Neural progenitor cell (in vitro differentiated cells): ENCODE measurements at regions not wholly inside any gene's neighbourhood (a gene's known extent, or its start where the extent isn't known, plus 50 kb on each side); places are given as distances from the start of the nearest gene placed in this dataset. TPM values are rescaled to one million over a fixed set of nuclear protein-coding genes. Genes with fewer than 3 reads are reported as not detected.

Source experiments
- DNase-seq: peaks from one replicate; pipeline ENCODE4 v3.0.0-alpha.2; 2016; ENCODE audit warnings: low spot score
- H2AFZ ChIP-seq: fragments of 200-600 bp; sonication (generic); replicated peaks from 2 replicates; pipeline ENCODE4 v1.6.1; 2016; ENCODE audit warnings: antibody characterized with exemption
- H3F3A ChIP-seq: fragments of 200-600 bp; sonication (generic); 2 replicates; pipeline ENCODE4 v1.6.1; 2016; ENCODE audit warnings: antibody characterized with exemption, low read depth
- H3K27ac ChIP-seq: fragments of 200-600 bp; sonication (generic); 2 replicates; pipeline ENCODE4 v1.5.1; 2016; ENCODE audit warnings: mild to moderate bottlenecking
- H3K27me3 ChIP-seq: fragments of 200-600 bp; sonication (generic); 2 replicates; pipeline ENCODE4 v1.6.1; 2016; ENCODE audit warnings: mild to moderate bottlenecking, moderate library complexity
- H3K36me3 ChIP-seq: fragments of 200-600 bp; sonication (generic); 2 replicates; pipeline ENCODE4 v1.5.1; 2016
- H3K4me1 ChIP-seq: fragments of 200-600 bp; sonication (generic); 2 replicates; pipeline ENCODE4 v1.6.1; 2016; ENCODE audit warnings: mixed run types
- H3K4me2 ChIP-seq: fragments of 200-600 bp; sonication (generic); 2 replicates; pipeline ENCODE4 v1.6.1; 2016
- H3K4me3 ChIP-seq: fragments of 200-600 bp; sonication (generic); 2 replicates; pipeline ENCODE4 v1.5.1; 2016
- H3K79me2 ChIP-seq: fragments of 200-600 bp; sonication (generic); 2 replicates; pipeline ENCODE4 v1.6.1; 2016; ENCODE audit warnings: low read depth
- H3K9ac ChIP-seq: fragments of 200-600 bp; sonication (generic); 2 replicates; pipeline ENCODE4 v1.6.1; 2016
- H3K9me3 ChIP-seq: fragments of 200-600 bp; sonication (generic); 2 replicates; pipeline ENCODE4 v1.5.1; 2016; ENCODE audit warnings: low read depth
- H4K20me1 ChIP-seq: fragments of 200-600 bp; sonication (generic); 2 replicates; pipeline ENCODE4 v1.6.1; 2016; ENCODE audit warnings: low read depth
- H3K27ac Mint-ChIP-seq: 3 replicates; pipeline ENCODE4 v1.8.0; 2021; ENCODE audit warnings: mixed read lengths
- H3K27me3 Mint-ChIP-seq: 2 replicates; pipeline ENCODE4 v1.8.0; 2022; ENCODE audit warnings: low read depth, mild to moderate bottlenecking, inconsistent platforms, moderate library complexity, mixed read lengths; ENCODE audit not compliant: insufficient read depth
- H3K36me3 Mint-ChIP-seq: 3 replicates; pipeline ENCODE4 v1.8.0; 2021; ENCODE audit warnings: mixed read lengths
- H3K4me1 Mint-ChIP-seq: 3 replicates; pipeline ENCODE4 v1.8.0; 2021; ENCODE audit warnings: mixed read lengths
- H3K4me3 Mint-ChIP-seq: 3 replicates; pipeline ENCODE4 v1.8.0; 2021; ENCODE audit warnings: mild to moderate bottlenecking, moderate library complexity, mixed read lengths
- H3K9me3 Mint-ChIP-seq: 3 replicates; pipeline ENCODE4 v1.8.0; 2020; ENCODE audit warnings: mixed read lengths
- EZH2 ChIP-seq: fragments of 200-600 bp; sonication (generic); IDR thresholded peaks from 2 replicates; pipeline ENCODE4 v1.6.1; 2017; ENCODE audit warnings: antibody characterized with exemption, mild to moderate bottlenecking, moderate library complexity
- EZH2phosphoT487 ChIP-seq: fragments of 200-600 bp; sonication (generic); IDR thresholded peaks from 2 replicates; pipeline ENCODE4 v1.6.1; 2017; ENCODE audit warnings: antibody characterized with exemption
- small RNA-seq: library from RNA; depleted of rRNA; stranded (forward); fragments of <200 nt; gene quantifications from one replicate; pipeline ENCODE3, GENCODE V24; 2015
- TF ChIP-seq, protein P1 (sequence below): fragments of 200-600 bp; sonication (generic); IDR thresholded peaks from 2 replicates; pipeline ENCODE4 v1.5.1; 2017; ENCODE audit warnings: antibody characterized with exemption, mild to moderate bottlenecking

DNA sequence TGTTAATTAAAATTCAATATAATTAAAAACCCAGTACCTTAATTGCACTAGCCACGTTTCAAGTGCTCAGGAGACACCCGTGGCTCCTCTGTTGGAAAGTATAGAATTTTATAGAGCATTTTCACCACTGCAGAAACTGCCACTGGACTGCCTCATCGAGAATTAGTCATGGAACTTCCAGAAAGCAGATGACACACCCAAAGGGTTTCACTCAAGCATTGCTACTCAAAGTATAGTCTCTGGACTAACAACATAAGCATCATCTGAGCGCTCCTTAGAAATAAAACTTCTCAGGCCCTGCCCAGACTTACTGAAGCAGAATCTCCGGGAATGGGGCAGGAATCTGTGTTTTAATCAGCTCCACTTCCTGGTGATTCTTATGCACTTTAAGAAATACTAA, 63.5 kb upstream of the GPR139 start:
- no peaks in the 10 kb centered on the region for H3K79me2 ChIP-seq
- no peaks in the 10 kb centered on the region for H3K27me3 ChIP-seq
- no peaks in the 10 kb centered on the region for H3K4me1 ChIP-seq
- Mint-ChIP-seq H3K36me3 (no peaks in the 10 kb centered on the region), H3K27me3 (no peaks in the 10 kb centered on the region), H3K9me3 (no peaks in the 10 kb centered on the region), H3K27ac (no peak overlapping the region), H3K4me3 (no peak overlapping the region), H3K4me1 (peaks cover 3% of the 10 kb centered on the region)
- H3K4me2 ChIP-seq, result no peak overlapping the region
- no peaks in the 10 kb centered on the region for H3F3A ChIP-seq
- TF ChIP-seq EZH2phosphoT487, result no peak
- no peak overlapping the region for H3K27ac ChIP-seq
- no peaks in the 10 kb centered on the region for H3K36me3 ChIP-seq
- no peak overlapping the region for H3K9ac ChIP-seq
- no peak for DNase-seq
- H3K9me3 ChIP-seq, result no peaks in the 10 kb centered on the region
- no peaks in the 10 kb centered on the region for H4K20me1 ChIP-seq
- no peak overlapping the region for H3K4me3 ChIP-seq
- no peak overlapping the region for H2AFZ ChIP-seq

DNA sequence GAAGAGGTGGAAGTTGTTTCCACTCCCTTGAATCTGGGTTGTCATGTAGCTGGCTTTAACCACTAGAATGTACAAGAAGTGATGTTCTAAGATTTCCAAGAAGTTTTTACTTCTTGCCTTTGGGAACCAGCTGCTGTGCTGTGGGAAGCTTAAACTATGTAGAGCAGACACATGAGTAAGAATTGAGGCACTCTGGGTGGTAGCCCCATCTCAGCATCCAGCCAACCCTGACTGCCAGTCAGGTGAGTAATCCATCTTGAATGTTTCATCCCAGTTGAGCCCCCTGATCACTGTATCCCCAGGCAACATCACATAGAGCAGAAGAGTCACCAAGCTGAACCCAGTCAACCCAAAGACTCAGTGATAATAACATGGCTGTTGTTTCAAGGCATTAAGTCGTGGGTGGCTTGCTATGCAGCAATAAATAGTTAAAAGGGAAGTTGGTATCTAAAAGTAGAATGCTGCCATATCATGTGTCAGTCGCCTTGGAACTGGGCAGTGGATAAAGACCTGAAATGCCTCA, 62.8 kb upstream of the GPR139 start:
- Histone ChIP-seq H3K36me3 (no peaks in the 10 kb centered on the region), H3K9me3 (no peaks in the 10 kb centered on the region), H3K27ac (no peak overlapping the region), H3K79me2 (no peaks in the 10 kb centered on the region), H2AFZ (no peak overlapping the region), H3K4me3 (no peak overlapping the region), H3F3A (no peaks in the 10 kb centered on the region), H3K9ac (no peak overlapping the region), H3K27me3 (no peaks in the 10 kb centered on the region), H3K4me2 (no peak overlapping the region), H3K4me1 (no peaks in the 10 kb centered on the region), H4K20me1 (no peaks in the 10 kb centered on the region)
- H3K4me1 Mint-ChIP-seq, result no peaks in the 10 kb centered on the region
- TF ChIP-seq, protein P1, sequence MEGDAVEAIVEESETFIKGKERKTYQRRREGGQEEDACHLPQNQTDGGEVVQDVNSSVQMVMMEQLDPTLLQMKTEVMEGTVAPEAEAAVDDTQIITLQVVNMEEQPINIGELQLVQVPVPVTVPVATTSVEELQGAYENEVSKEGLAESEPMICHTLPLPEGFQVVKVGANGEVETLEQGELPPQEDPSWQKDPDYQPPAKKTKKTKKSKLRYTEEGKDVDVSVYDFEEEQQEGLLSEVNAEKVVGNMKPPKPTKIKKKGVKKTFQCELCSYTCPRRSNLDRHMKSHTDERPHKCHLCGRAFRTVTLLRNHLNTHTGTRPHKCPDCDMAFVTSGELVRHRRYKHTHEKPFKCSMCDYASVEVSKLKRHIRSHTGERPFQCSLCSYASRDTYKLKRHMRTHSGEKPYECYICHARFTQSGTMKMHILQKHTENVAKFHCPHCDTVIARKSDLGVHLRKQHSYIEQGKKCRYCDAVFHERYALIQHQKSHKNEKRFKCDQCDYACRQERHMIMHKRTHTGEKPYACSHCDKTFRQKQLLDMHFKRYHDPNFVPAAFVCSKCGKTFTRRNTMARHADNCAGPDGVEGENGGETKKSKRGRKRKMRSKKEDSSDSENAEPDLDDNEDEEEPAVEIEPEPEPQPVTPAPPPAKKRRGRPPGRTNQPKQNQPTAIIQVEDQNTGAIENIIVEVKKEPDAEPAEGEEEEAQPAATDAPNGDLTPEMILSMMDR, result no peak
- no peak for TF ChIP-seq EZH2
- no peak for TF ChIP-seq EZH2phosphoT487
- no peaks in the 10 kb centered on the region for H3K9me3 Mint-ChIP-seq
- no peak for DNase-seq
- no peak overlapping the region for H3K4me3 Mint-ChIP-seq
- H3K27me3 Mint-ChIP-seq, result no peaks in the 10 kb centered on the region
- no peaks in the 10 kb centered on the region for H3K36me3 Mint-ChIP-seq
- no peak overlapping the region for H3K27ac Mint-ChIP-seq

DNA sequence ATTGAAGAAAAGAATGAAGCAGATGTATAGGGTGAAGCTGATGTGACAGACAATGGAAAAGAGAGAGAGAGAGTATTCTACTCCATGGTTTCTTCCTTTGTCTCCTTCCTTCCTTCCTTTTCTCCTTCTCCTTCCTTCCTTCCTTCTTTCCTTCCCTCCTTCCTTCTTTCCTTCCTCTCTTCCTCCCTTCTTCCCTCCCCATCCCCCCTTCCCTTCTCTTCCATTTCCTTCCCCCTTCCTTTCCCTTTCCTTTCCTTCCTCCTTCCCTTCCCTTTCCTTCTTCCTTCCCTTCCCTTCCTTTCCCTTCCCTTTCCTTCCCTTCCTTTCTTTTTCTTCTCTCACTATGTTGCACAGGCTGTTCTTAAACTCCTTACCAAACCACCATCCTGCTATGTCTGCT, 55.7 kb upstream of the GPR139 start:
- Histone ChIP-seq H3K4me3 (no peak overlapping the region), H4K20me1 (no peaks in the 10 kb centered on the region), H3K27ac (no peak overlapping the region), H3K9ac (no peak overlapping the region), H3K4me2 (no peak overlapping the region), H3K27me3 (no peaks in the 10 kb centered on the region), H3F3A (no peaks in the 10 kb centered on the region), H3K9me3 (no peaks in the 10 kb centered on the region), H3K79me2 (no peaks in the 10 kb centered on the region), H2AFZ (no peak overlapping the region), H3K4me1 (no peaks in the 10 kb centered on the region), H3K36me3 (no peaks in the 10 kb centered on the region)
- no peak overlapping the region for H3K27ac Mint-ChIP-seq
- TF ChIP-seq EZH2, result no peak
- TF ChIP-seq EZH2phosphoT487, result no peak
- TF ChIP-seq, protein P1, result no peak
- H3K4me3 Mint-ChIP-seq, result no peak overlapping the region
- no peaks in the 10 kb centered on the region for H3K4me1 Mint-ChIP-seq
- no peaks in the 10 kb centered on the region for H3K27me3 Mint-ChIP-seq
- H3K9me3 Mint-ChIP-seq, result peaks cover 9% of the 10 kb centered on the region
- no peak for DNase-seq
- no peaks in the 10 kb centered on the region for H3K36me3 Mint-ChIP-seq

Small RNAs in the stretch of these regions (small RNA-seq; reads per million reads assigned to genes)
- not detected for gene SNRPEP3
